Prostate gland (tissue), 2 donors: ENCODE measurements at regions not wholly inside any gene's neighbourhood (a gene's known extent, or its start where the extent isn't known, plus 50 kb on each side); places are given as distances from the start of the nearest gene placed in this dataset.

ENCODE experiments used
- CTCF ChIP-seq, 4 experiments: fragments of 200-600 bp in 2 of 4; fragments of 450-650 bp in 2 of 4; sonication (generic) in 2 of 4; IDR thresholded peaks; 1 replicate in 3 of 4; 2 replicates in 1 of 4; pipeline ENCODE4 v1.5.1; 2016 to 2019; ENCODE audit warnings: antibody characterized with exemption in 4 of 4, mild to moderate bottlenecking in 2 of 4, moderate library complexity in 2 of 4
- POLR2A ChIP-seq: fragments of 450-650 bp; IDR thresholded peaks from one replicate; pipeline ENCODE4 v1.6.1; 2016; ENCODE audit warnings: antibody characterized with exemption, mild to moderate bottlenecking
- POLR2AphosphoS5 ChIP-seq: sonication (generic); formaldehyde crosslinking; IDR thresholded peaks from one replicate; pipeline ENCODE4 v1.6.1; 2017; ENCODE audit warnings: antibody characterized with exemption

- no peak for TF ChIP-seq CTCF (IDR thresholded peaks at IDR 0.05)
- TF ChIP-seq POLR2AphosphoS5 = no peak
- TF ChIP-seq POLR2A = no peak
Measured at GRCh38 chr2:150095361-150096095, 391.9 kb downstream of the RND3 start.
